GM12872 (cell line): ENCODE measurements at regions not wholly inside any gene's neighbourhood (a gene's known extent, or its start where the extent isn't known, plus 50 kb on each side); places are given as distances from the start of the nearest gene placed in this dataset.

Source experiments
- CTCF ChIP-seq: IDR thresholded peaks from 3 replicates; pipeline ENCODE4 v1.5.1; 2011; ENCODE audit warnings: low read depth, mild to moderate bottlenecking, low read length, moderate library complexity; ENCODE audit not compliant: insufficient read depth

GRCh38 chr6:137717074-137718073 is 149.7 kb upstream of the TNFAIP3 start:
- TF ChIP-seq CTCF = no peak

- no peak for TF ChIP-seq CTCF
Measured at GRCh38 chr6:137722749-137723272, 144.2 kb upstream of the TNFAIP3 start.

GRCh38 chr6:137723273-137724017 is 143.6 kb upstream of the TNFAIP3 start:
- TF ChIP-seq CTCF = no peak

GRCh38 chr6:137724018-137724403 is 143.0 kb upstream of the TNFAIP3 start:
- TF ChIP-seq CTCF = no peak

- no peak for TF ChIP-seq CTCF
Measured at GRCh38 chr6:137724495-137725211, 142.4 kb upstream of the TNFAIP3 start.

- TF ChIP-seq CTCF = no peak
Measured at GRCh38 chr6:137725949-137726348, 141.1 kb upstream of the TNFAIP3 start.
